T-helper 2 cell treated with Interferon-gamma antibody and Interleukin-4, amounts not matched to agents 5 μg/mL and 100 μg/mL, for 36 hours (primary cell): ENCODE measurements at regions not wholly inside any gene's neighbourhood (a gene's known extent, or its start where the extent isn't known, plus 50 kb on each side); places are given as distances from the start of the nearest gene placed in this dataset.

Experiments
- DNase-seq: peaks from one replicate; pipeline ENCODE4 v3.0.0; 2021; ENCODE audit warnings: low spot score
- H3K27ac Mint-ChIP-seq: one replicate; pipeline ENCODE4 v1.8.0; 2021; ENCODE audit warnings: mild to moderate bottlenecking, mixed read lengths
- H3K27me3 Mint-ChIP-seq: one replicate; pipeline ENCODE4 v1.8.0; 2021; ENCODE audit warnings: low read depth, mixed read lengths
- H3K36me3 Mint-ChIP-seq: one replicate; pipeline ENCODE4 v1.8.0; 2021; ENCODE audit warnings: low read depth, mixed read lengths
- H3K4me1 Mint-ChIP-seq: one replicate; pipeline ENCODE4 v1.8.0; 2021; ENCODE audit warnings: low read depth, mixed read lengths
- H3K4me3 Mint-ChIP-seq: one replicate; pipeline ENCODE4 v1.8.0; 2022; ENCODE audit warnings: mild to moderate bottlenecking, moderate library complexity, mixed read lengths
- H3K9me3 Mint-ChIP-seq: one replicate; pipeline ENCODE4 v1.8.0; 2021; ENCODE audit warnings: mixed read lengths

DNA sequence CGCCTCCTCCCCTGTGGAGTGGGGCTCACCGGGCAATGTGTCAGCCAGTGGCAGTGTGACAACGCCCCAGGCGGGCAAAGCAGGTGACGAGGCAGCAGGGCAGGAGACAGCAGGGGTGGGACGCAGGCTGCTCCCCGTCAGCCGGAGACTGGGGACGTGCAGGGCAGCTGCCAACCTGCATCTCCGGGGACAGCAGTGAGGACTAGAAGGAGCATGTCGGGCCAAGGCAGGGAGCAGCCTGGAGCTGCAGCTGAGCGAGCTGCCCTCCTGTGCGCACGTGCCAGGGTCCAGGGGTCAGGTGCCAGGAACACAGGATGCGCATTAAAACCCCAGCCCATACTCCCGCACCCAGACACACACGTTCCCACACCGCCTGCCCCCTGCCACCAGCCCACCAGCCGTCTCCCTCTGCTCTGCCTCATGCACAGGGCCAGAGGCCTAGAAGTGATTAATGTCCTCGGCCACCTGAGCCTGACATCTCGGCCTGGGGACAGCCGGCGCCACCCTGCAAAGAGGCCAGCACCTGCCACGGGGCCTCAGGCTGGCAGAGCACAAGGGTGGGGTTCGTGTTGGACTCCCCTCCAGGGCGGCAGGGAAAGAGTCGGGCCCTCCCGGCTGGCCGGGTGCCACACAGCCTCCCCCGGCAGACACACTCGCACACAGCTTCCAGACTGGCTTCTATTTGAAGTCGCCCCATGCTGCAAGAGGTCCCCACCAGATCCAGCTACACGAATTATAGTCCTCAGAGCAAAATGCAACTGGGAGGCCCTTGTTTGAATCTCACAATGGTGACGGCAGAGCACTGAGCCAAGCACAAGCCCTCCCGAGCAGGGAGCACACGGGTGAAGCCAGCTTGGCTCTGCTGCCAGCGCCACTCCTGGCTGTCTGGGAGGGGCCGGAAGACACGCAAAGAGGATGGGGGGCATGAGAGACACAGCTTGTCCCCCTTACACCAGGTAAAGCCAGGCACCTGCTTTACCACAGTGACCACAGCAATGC is 90.4 kb downstream of the RBFOX3 start:
- no peak for DNase-seq
- Mint-ChIP-seq H3K36me3 (no peaks in the 10 kb centered on the region), H3K4me1 (no peaks in the 10 kb centered on the region), H3K27me3 (peaks cover 10% of the 10 kb centered on the region), H3K9me3 (no peaks in the 10 kb centered on the region), H3K4me3 (no peak overlapping the region), H3K27ac (no peak overlapping the region)

DNA sequence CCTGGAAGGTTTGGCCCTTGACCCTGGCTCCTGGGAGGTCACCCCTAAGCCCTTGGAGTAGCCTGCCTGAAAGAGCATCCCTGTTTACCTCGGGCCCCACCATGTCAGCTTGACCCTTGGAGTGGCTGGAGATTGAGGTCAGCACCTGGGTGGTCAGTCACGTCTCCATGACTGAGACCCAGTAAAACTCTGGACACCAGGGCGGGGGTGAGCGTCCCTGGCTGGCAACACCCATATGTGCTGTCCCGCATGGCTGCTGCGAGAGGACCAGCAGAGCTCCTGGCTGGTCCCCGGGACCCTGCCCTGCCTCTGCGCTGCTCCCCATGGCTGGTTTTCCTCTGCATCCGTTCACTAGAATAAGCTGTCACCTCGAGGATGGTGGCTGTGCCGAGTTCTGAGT is 91.2 kb downstream of the RBFOX3 start:
- Mint-ChIP-seq H3K27ac (no peak overlapping the region), H3K4me1 (no peaks in the 10 kb centered on the region), H3K36me3 (no peaks in the 10 kb centered on the region), H3K4me3 (no peak overlapping the region), H3K9me3 (no peaks in the 10 kb centered on the region), H3K27me3 (peaks cover 10% of the 10 kb centered on the region)
- DNase-seq: no peak

DNA sequence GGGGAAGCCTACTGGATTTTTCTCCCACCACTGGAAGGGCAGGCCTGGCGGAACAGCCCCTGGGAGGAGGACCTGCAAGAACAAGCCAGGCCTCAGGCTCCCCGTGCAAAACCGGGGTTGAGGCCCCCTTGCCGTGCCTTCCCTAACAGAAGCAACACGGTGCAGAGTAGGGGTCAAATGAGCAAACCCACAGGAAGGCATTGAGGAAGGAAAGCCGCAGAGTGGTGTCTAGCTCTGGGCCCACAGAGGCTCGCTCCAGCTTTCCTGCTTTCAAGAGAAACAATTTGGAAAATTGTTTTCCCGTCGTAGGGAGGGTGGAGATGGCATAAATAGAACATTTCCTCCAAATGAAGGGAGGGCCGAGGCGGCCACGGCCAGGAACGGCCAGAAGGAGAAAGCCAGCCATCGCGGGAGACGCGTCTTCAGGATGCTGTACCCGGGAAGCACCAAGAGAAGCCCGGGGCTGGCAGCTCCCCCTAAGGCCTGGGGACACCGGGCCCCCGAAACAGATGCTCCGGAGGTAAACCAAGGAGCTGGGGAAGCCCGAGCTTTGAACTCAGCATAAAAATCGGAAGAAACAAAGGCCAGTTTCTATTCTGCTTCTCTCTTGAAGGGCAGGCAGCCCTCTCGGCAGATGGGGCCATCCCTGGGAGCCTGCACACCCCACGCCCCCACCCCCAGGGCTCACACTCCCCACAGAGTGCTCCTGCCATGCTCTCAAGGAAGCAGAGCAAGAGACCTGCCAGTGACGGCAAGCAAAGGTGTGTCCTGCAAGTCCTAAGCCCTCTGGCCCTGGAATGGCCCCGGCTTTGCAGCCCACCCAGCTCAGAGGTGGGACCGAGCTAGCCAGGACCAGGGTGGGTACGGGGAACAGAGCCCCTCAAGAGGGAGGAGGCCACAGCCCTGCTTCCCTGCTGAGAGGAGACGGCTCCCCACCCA is 92.0 kb downstream of the RBFOX3 start:
- peaks cover 10% of the 10 kb centered on the region for H3K27me3 Mint-ChIP-seq
- H3K9me3 Mint-ChIP-seq: no peaks in the 10 kb centered on the region
- H3K36me3 Mint-ChIP-seq: no peaks in the 10 kb centered on the region
- H3K4me1 Mint-ChIP-seq: no peaks in the 10 kb centered on the region
- no peak overlapping the region for H3K27ac Mint-ChIP-seq
- no peak overlapping the region for H3K4me3 Mint-ChIP-seq
- no peak for DNase-seq

GRCh38 chr17:79517827-79518584 is 92.8 kb downstream of the RBFOX3 start:
- H3K27ac Mint-ChIP-seq: no peak overlapping the region
- H3K4me1 Mint-ChIP-seq: no peaks in the 10 kb centered on the region
- H3K27me3 Mint-ChIP-seq: peaks cover 10% of the 10 kb centered on the region
- H3K4me3 Mint-ChIP-seq: no peak overlapping the region
- no peak for DNase-seq
- H3K36me3 Mint-ChIP-seq: no peaks in the 10 kb centered on the region
- H3K9me3 Mint-ChIP-seq: no peaks in the 10 kb centered on the region

GRCh38 chr17:79515646-79516571 is 94.9 kb downstream of the RBFOX3 start:
- H3K27me3 Mint-ChIP-seq: peaks cover 10% of the 10 kb centered on the region
- H3K4me1 Mint-ChIP-seq: no peaks in the 10 kb centered on the region
- no peak overlapping the region for H3K27ac Mint-ChIP-seq
- H3K4me3 Mint-ChIP-seq: no peak overlapping the region
- DNase-seq: no peak
- no peaks in the 10 kb centered on the region for H3K9me3 Mint-ChIP-seq
- H3K36me3 Mint-ChIP-seq: no peaks in the 10 kb centered on the region

GRCh38 chr17:79515110-79515509 is 95.7 kb downstream of the RBFOX3 start:
- Mint-ChIP-seq H3K27ac (no peak overlapping the region), H3K27me3 (peaks cover 10% of the 10 kb centered on the region), H3K9me3 (no peaks in the 10 kb centered on the region), H3K36me3 (no peaks in the 10 kb centered on the region), H3K4me1 (no peaks in the 10 kb centered on the region), H3K4me3 (no peak overlapping the region)
- DNase-seq: no peak

GRCh38 chr17:79513820-79514535 is 96.9 kb downstream of the RBFOX3 start:
- Mint-ChIP-seq H3K27ac (no peak overlapping the region), H3K9me3 (no peaks in the 10 kb centered on the region), H3K4me3 (no peak overlapping the region), H3K27me3 (peaks cover 10% of the 10 kb centered on the region), H3K4me1 (no peaks in the 10 kb centered on the region), H3K36me3 (no peaks in the 10 kb centered on the region)
- no peak for DNase-seq

DNA sequence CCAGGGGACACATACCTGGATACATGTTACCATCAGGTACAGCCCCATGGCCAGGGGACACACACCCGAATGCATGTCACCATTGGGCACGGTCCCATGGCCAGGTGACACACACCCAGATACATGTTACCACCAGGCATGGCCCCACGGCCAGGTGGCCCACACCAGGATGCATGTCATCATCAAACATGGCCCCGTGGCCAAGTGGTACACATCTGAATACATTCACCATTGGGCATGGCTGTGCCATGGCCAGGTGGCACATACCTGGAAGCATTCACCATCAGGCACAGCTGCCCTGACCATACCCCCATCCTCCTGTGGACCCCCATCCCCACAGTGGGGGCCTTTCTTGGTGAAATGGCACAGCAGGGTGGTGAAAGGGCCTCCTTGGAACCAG is 97.6 kb downstream of the RBFOX3 start:
- H3K9me3 Mint-ChIP-seq: no peaks in the 10 kb centered on the region
- H3K27me3 Mint-ChIP-seq: peaks cover 6% of the 10 kb centered on the region
- H3K27ac Mint-ChIP-seq: no peak overlapping the region
- DNase-seq: no peak
- H3K4me3 Mint-ChIP-seq: no peak overlapping the region
- H3K4me1 Mint-ChIP-seq: no peaks in the 10 kb centered on the region
- H3K36me3 Mint-ChIP-seq: no peaks in the 10 kb centered on the region

DNA sequence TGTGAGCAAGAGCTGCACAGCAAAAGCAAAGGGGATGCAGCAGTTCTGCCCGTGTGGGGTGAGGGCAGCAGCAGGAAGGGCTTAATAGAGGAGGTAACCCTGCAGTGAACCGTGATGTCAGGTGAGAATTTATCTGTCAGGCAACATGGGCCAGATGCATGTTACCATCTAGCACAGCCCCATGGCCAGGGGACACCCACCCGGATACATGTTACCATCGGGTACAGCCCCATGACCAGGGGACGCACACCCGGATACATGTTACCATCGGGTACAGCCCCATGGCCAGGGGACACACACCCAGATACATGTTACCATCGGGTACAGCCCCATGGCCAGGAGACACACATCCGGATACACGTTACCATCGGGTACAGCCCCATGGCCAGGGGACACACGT is 99.4 kb downstream of the RBFOX3 start:
- Mint-ChIP-seq H3K4me1 (no peaks in the 10 kb centered on the region), H3K27me3 (no peaks in the 10 kb centered on the region), H3K36me3 (no peaks in the 10 kb centered on the region), H3K9me3 (no peaks in the 10 kb centered on the region), H3K4me3 (no peak overlapping the region), H3K27ac (no peak overlapping the region)
- DNase-seq: no peak

DNA sequence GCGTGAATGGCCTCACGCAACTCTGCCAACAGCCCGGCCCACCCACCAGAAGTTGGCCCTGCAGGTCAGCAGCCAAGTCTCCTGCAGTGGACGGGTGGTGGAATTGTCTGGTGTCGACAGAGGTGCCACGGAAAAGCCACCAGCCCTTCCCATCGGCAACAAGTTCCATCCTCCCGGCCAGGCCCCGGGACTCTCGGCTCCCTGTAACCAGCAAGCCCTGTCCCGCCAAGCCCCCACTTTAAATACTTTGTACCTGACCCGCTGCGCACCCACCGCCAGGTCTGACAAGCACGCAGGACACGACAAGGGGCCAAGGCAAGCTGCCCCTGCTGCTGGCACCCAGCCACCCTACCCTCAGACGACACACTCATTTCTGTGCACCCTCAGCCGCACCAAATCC is 100.8 kb downstream of the RBFOX3 start:
- H3K4me1 Mint-ChIP-seq: no peaks in the 10 kb centered on the region
- no peaks in the 10 kb centered on the region for H3K9me3 Mint-ChIP-seq

DNA sequence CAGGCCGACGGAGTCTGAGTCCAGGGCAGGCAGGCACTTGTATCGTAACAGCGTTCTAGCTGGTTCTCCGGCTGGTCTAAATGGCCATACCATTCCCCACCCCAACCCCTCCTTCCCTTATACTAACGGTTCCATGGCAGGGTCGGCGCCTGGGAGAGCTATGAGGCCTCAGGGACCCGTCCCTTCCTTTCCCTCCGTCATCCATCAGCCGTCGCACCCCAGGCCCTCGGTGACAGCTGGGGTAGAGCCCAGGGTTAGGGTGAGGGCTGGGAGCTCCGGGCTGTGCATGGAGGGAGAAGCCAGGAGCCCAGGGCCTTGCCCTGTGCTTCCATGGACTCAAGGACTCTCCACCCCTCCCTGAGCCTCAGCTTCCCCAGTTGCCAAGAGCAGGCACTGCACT is 101.4 kb downstream of the RBFOX3 start:
- DNase-seq: no peak
- no peak overlapping the region for H3K4me3 Mint-ChIP-seq
- no peaks in the 10 kb centered on the region for H3K36me3 Mint-ChIP-seq
- H3K9me3 Mint-ChIP-seq: no peaks in the 10 kb centered on the region
- H3K27me3 Mint-ChIP-seq: no peaks in the 10 kb centered on the region
- H3K4me1 Mint-ChIP-seq: no peaks in the 10 kb centered on the region
- no peak overlapping the region for H3K27ac Mint-ChIP-seq

More for the DNA sequence above, 100.8 kb downstream of the RBFOX3 start:
- no peaks in the 10 kb centered on the region for H3K27me3 Mint-ChIP-seq
- no peaks in the 10 kb centered on the region for H3K36me3 Mint-ChIP-seq
- no peak overlapping the region for H3K4me3 Mint-ChIP-seq
- no peak overlapping the region for H3K27ac Mint-ChIP-seq
- no peak for DNase-seq

GRCh38 chr17:79509008-79509407 is 101.8 kb downstream of the RBFOX3 start:
- H3K4me1 Mint-ChIP-seq: no peaks in the 10 kb centered on the region
- DNase-seq: no peak
- no peak overlapping the region for H3K27ac Mint-ChIP-seq
- no peaks in the 10 kb centered on the region for H3K9me3 Mint-ChIP-seq
- H3K4me3 Mint-ChIP-seq: no peak overlapping the region
- no peaks in the 10 kb centered on the region for H3K36me3 Mint-ChIP-seq
- no peaks in the 10 kb centered on the region for H3K27me3 Mint-ChIP-seq
